RWPE1 (cell line): ENCODE measurements at regions not wholly inside any gene's neighbourhood (a gene's known extent, or its start where the extent isn't known, plus 50 kb on each side); places are given as distances from the start of the nearest gene placed in this dataset.
"Not testable (repeated sequence)": the region's sequence is repeated elsewhere in the genome, so short reads cannot be mapped to it uniquely, and the experiment has no call there.

Experiments used
- CTCF ChIA-PET: fragments of 350-600 bp; sonication (Branson Sonifier 250); formaldehyde crosslinking; extraction: SDS; loops from one replicate; lab custom pipeline; 2021; lab: Yijun Ruan, JAX
- POLR2A ChIA-PET: fragments of 400-600 bp; formaldehyde crosslinking; extraction: SDS; loops from one replicate; lab custom pipeline; 2020; ENCODE audit warnings: antibody characterized with exemption; ENCODE audit not compliant: low non-redundant PET; lab: Yijun Ruan, JAX
- DNase-seq: peaks from one replicate; pipeline ENCODE4 v3.0.0; 2012; ENCODE audit warnings: low spot score
- H3K27ac ChIP-seq: fragments of 450-650 bp; 2 replicates; pipeline ENCODE4 v1.5.1; 2017
- TF ChIP-seq, protein P1 (sequence below): fragments of 450-650 bp; conservative IDR thresholded peaks from 2 replicates; pipeline ENCODE4 v1.5.1; 2017; ENCODE audit warnings: low read depth, mild to moderate bottlenecking

DNA sequence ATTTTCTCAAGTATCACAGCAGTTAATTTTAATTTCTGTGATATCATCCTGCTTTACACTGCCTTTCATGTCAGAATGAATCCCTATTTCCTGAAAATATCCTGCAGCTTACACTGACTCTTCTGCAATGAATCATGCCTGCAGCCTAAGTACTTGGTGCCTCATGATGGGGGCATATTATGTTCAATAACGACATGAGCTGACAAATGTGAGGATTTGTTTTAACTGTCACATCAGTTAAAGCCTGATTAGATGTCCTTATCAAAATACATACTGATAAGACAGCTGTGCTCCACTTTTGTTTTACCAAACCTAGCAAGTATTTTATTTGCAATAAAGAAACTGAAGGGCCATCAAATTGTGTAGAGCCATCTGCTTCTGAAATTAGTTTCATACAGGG lies 359.9 kb upstream of the AGA start:
- ChIA-PET POLR2A (no interaction called here), CTCF (no interaction called here)
- no peak for DNase-seq
- no peak overlapping the region for H3K27ac ChIP-seq
- TF ChIP-seq, protein P1, sequence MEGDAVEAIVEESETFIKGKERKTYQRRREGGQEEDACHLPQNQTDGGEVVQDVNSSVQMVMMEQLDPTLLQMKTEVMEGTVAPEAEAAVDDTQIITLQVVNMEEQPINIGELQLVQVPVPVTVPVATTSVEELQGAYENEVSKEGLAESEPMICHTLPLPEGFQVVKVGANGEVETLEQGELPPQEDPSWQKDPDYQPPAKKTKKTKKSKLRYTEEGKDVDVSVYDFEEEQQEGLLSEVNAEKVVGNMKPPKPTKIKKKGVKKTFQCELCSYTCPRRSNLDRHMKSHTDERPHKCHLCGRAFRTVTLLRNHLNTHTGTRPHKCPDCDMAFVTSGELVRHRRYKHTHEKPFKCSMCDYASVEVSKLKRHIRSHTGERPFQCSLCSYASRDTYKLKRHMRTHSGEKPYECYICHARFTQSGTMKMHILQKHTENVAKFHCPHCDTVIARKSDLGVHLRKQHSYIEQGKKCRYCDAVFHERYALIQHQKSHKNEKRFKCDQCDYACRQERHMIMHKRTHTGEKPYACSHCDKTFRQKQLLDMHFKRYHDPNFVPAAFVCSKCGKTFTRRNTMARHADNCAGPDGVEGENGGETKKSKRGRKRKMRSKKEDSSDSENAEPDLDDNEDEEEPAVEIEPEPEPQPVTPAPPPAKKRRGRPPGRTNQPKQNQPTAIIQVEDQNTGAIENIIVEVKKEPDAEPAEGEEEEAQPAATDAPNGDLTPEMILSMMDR: no peak

DNA sequence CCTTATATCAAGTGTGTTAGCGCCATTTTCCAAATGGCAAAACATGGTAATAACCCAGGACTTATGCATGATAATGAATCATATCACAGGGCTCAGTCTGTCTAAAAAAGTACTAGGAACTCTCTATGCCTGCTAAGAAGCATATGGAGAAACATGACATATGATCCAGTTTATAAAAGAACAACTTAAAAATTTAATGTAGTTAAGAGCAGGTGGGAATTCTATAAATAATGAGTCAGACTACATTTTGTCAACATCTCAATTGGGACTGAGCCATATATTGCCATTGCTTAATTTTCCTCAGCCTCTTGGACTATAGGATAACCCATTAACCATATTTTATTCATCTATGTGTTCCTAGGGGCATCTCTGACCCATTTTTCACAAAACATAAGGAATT lies 360.4 kb upstream of the AGA start:
- H3K27ac ChIP-seq: no peak overlapping the region
- TF ChIP-seq, protein P1: no peak
- CTCF ChIA-PET: no interaction called here
- POLR2A ChIA-PET: no interaction called here
- DNase-seq: no peak

DNA sequence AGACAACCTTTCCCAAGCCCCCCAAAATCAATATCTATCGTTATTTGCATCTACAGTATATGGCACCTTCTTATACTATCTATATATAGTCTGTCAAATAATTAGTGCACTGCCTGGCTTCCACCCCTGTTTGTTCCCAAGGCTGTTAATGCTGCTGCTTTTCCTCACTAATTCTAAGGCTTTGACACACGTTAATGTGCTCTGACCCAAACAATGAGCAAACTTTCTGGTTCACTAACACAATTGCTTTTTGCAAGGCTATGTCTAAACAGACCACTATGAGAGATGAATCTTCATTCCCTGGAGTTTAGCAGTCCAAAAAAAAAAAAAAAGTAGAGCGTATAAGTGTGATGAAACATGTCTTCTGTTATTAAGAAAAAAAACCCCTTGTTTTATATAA lies 360.9 kb upstream of the AGA start:
- TF ChIP-seq, protein P1: no peak
- ChIA-PET CTCF (no interaction called here), POLR2A (no interaction called here)
- no peak for DNase-seq
- H3K27ac ChIP-seq: no peak overlapping the region

DNA sequence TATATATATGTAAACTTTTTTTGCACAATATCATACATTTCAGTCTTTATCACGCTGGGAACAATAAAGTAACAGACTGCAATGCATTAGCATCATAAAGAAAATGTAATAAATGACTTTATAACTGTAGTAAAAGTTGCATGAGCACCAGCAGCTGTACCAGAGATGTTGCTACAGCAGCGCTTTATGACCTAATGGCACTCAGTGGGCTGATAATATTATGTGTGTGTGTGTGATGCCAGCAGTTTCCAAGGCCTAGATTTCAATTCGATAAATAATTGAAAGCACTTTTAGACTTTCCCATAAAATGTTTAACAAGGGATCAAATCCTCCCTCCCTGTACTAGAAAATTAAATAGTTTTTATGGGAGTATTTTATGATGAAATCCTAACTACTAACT lies 367.6 kb upstream of the AGA start:
- no peak overlapping the region for H3K27ac ChIP-seq
- TF ChIP-seq, protein P1: no peak
- no peak for DNase-seq
- ChIA-PET POLR2A (no interaction called here), CTCF (no interaction called here)

DNA sequence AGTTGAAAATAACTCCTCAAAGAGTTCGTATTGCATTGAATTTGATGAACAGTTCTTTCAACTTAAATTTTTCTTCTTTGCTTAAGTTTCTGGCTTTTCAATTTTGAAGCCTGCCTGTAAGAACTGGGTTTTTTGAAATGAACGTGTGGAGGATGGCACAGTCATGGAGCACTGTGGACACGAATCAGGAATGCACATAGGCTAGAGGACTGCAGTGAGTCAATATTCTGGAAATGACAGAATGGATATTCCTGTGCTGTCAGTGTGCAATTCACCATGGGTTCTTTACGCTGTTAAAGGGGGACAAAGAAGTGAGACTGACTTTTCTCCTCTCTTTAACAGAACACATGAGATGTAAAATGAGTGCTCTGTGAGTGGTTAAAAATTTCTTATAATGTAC lies 368.0 kb upstream of the AGA start:
- no peak overlapping the region for H3K27ac ChIP-seq
- no peak for DNase-seq
- ChIA-PET CTCF (no interaction called here), POLR2A (no interaction called here)
- TF ChIP-seq, protein P1: no peak

DNA sequence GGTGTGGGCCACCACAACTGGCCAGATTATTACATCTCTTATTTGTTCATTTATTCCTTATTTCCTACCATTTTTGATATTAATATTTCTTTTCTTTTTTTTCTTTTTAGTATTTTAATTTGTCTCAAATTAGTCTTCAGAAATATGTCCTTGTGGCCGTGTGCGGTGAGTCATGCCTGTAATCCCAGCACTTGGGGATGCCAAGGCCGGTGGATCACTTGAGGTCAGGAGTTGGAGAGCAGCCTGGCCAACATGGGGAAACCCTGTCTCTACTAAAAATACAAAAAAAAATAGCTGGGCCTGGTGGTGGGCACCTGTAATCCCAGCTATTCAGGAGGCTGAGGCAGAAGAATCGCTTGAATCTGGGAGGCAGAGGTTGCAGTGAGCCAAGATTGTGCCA lies 376.2 kb upstream of the AGA start:
- DNase-seq, POLR2A ChIA-PET: not testable (repeated sequence)

DNA sequence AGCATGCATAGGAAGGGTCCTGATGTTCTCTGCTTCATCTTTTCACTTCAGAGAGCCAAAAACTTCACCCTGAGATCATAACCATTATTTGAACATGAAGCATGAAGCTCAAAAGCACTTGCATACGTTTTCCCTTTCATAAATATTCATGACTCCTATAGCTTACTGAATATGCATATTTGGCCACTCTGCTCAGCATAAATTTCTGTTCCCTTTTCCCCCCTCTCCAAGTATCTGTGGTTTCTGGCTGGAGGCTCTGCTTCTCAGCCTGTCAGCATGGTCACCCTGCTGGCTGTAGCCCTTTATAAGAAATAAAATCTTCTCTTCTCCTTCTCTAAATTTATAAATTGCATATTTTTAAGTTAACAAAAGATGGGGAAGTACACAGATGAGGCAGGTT lies 384.7 kb upstream of the AGA start:
- TF ChIP-seq, protein P1: no peak

More for the DNA sequence above, 376.2 kb upstream of the AGA start:
- H3K27ac ChIP-seq, CTCF ChIA-PET: not testable (repeated sequence)

More for the DNA sequence above, 384.7 kb upstream of the AGA start:
- no peak for DNase-seq
- POLR2A ChIA-PET: no interaction called here
- CTCF ChIA-PET: interaction anchor here (0.6 kb wide), 1 partner anchor 267 kb away, joined by 3 read pairs; no protein-coding TSS in a partner anchor
- no peak overlapping the region for H3K27ac ChIP-seq
